ENCODE measurements at regions not wholly inside any gene's neighbourhood (a gene's known extent, or its start where the extent isn't known, plus 50 kb on each side); places are given as distances from the start of the nearest gene placed in this dataset.
"Not testable (repeated sequence)": the region's sequence is repeated elsewhere in the genome, so short reads cannot be mapped to it uniquely, and the experiment has no call there.

DNA sequence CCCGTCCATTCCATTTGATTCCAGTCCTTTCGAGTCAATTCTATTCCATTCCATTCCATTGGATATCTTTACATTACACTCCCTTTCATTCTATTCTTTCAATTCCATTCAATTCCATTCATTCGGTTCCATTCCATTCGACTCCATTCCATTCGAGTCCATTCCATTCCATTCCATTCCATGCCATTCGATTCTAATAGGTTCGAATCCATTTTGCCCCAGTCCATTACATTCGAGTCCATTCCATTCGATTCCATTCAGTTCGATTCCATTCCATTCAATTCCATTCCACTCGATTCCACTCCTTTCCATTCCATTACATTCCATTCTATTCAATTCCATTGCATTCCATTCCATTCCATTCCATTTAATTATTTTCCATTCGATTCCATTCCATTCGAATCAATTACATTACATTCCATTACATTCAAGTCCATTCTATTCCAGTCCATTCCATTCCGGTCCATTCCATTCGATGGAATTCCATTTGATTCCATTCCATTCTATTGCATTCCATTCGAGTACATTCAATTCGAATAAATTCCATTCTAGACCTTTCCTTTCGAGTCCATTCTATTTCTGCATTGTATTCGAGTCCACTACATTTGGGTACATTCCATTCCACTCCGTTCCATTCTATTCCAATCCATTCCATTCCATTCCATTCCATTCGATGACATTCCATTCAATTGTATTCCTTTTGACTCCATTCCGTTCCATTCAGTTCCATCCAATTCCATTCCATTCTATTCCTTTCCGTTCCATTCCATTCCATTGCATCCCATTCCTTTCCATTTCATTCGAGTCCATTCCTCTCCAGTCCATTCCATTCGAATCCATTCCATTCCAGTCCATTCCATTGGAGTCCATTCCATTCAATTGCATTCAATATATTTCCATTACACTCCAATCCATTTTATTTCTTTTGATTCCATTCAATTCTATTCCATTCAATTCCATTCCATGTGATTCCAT lies 2604.8 kb upstream of the TPTE start:
- DNase-seq, result no peak

DNA sequence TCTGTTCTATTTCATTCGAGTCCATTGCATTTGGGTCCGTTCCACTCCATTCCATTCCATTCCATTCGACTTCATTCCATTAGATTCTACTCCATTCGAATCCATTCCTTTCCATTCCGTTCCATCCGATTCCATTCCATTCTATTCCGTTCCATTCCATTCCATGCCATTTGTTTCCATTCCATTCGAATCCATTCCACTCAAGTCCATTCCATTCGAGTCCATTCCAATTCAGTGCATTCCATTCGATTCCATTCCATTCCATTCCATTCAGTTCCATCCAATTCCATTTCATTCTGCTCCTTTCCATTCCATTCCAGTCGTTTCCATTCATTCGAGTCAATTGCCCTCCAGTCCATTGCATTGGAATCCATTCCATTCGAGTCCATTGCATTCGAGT lies 2603.7 kb upstream of the TPTE start:
- DNase-seq, result peak; percentile 17

DNA sequence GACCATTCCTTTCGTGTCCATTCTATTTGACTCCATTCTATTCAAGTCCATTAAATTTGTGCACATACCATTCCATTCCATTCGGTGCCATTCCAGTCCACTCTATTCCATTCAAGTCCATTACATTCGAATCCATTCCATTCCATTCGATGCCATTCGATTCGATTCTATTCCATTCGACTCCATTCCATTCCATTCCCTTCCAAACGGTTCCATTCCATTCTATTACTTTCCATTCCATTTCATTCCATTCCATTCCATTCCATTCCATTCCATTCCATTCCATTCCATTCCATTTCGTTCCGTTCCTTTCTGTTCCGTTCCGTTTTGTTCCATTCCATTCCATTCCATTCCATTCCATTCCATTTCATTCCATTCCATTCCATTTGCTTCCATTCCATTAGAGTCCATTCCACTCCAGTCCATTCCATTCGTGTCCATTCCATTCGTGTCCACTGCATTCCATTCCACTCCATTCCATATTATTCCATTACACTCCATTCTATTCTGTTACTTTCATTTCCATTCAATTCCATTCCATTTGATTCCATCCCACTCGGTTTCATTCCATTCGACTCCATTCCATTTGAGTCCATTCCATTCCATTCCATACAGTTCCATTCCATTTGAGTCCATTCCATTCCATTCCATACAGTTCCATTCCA lies 2595.3 kb upstream of the TPTE start:
- peak; percentile 9 for DNase-seq

DNA sequence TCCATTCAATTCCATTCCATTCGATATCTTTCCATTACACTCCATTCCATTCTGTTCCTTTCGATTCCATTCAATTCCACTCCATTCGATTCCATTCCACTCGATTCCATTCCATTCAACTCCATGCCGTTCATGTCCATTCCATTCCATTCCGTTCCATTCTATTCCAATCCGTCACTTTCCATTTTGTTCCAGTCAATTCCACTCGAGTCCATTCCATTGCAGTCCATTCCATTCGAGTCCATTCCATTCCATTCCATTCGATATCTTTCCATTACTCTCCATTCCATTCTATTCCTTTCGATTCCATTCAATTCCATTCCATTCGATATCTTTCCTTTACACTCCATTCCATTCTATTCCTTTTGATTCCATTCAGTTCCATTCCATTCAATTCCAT lies 2592.9 kb upstream of the TPTE start:
- not testable (repeated sequence) for DNase-seq

DNA sequence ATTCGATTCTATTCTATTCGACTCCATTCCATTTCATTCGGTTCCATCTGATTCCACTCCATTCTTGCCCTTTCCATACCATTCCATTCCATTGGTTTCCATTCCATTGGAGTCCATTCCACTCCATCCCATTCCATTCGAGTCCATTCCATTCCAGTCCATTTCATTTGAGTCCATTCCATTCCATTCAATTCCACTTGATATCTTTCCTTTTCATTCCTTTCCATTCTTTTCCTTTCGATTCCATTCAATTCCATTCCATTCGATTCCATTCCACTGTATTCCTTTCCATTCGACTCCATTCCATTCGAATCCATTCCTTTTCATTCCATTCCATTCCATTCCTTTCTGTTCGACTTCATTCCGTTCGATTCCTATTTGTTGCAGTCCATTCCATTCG lies 2591.8 kb upstream of the TPTE start:
- not testable (repeated sequence) for DNase-seq

DNA sequence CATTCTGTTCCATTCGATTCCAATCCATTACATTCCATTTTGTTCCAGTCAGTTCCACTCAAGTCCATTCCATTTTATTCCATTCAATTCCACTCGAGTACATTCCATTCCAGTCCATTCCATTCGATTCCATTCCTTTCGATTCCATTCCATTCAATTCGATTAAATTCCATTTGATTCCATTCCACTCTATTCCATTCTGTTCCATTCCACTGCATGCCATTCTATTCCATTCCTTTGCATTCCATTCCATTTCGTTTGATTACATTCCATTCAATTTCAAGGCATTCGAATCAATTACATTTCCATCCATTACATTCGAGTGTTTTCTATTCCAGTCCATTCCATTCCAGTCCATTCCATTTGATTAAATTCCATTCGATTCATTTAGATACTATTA lies 2590.9 kb upstream of the TPTE start:
- not testable (repeated sequence) for DNase-seq

DNA sequence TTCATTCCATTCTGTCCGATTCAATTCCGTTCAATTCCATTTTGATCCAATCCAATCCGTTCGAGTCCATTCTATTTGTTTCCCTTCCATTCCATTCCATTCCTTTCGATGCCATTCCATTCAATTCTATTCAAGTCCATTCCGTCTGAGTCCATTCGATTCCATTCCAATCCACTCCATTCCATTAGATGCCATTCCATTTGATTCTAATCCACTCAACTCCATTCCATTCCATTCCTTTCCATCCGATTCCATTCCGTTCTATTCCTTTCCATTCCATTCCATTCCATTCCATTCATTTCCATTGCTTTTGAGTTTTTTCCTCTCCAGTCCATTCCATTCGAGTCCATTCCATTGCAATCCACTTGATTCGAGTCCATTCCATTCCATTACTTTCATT lies 2589.3 kb upstream of the TPTE start:
- not testable (repeated sequence) for DNase-seq

DNA sequence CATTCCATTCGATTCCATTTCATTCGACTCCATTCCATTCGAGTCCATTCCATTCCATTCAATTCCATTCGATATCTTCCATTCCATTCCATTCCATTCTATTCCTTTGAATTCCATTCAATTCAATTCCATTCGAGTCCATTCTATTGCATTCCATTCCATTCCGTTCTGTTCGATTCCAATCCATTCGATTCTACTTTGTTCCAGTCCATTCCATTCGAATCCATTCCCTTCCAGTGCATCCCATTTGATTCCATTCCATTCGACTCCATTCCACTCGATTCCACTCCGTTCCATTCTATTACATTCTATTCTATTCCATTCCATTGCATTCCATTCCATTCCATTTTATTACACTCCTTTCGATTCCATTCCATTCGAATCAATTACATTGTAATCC lies 2588.5 kb upstream of the TPTE start:
- not testable (repeated sequence) for DNase-seq

DNA sequence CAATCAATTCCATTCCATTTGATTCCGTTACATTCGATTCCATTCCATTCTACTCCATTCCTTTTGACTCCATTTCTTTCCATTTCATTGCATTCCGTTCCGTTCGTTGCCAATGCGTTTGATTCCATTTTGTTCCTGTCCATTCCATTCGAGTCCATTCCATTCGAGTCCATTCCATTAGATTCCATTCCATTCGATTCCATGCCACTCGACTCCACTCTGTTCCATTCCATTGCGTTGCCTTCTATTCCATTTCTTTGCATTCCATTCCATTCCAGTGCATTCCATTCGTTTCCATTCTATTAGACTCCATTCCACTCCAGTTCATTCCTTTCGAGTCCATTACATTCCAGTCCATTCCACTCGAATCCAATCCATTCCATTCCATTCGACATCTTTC lies 2587.5 kb upstream of the TPTE start:
- DNase-seq, result no peak

DNA sequence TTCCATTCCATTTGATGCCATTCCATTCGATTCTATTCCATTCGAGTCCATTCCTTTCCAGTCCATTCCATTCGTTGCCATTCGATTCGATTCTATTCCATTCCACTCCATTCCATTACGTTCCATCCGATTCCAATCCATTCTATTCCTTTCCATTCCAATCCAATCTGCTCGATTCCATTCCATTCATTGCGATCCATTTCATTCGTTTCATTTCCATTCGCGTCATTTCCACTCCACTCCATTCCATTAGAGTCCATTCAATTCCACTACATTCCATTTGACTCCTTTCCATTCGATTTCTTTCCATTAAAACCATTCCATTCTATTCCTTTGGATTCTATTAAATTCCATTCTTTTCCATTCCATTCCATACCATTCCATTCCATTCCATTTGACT lies 2584.1 kb upstream of the TPTE start:
- not testable (repeated sequence) for DNase-seq

DNA sequence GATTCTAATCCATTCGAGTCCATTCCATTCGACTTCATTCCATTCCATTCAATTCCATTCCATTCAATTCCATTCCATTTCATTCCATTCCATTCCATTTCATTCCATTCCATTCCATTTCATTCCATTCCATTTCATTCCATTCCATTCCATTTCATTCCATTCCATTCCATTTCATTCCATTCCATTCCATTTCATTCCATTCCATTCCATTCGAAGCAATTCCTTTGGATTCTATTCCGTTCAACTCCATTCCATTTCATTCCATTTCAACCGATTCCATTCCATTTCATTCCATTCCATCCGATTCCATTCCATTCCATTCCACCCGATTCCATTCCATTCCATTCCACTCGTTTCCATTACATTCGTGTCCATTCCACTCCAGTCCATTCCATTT lies 2583.2 kb upstream of the TPTE start:
- not testable (repeated sequence) for DNase-seq

DNA sequence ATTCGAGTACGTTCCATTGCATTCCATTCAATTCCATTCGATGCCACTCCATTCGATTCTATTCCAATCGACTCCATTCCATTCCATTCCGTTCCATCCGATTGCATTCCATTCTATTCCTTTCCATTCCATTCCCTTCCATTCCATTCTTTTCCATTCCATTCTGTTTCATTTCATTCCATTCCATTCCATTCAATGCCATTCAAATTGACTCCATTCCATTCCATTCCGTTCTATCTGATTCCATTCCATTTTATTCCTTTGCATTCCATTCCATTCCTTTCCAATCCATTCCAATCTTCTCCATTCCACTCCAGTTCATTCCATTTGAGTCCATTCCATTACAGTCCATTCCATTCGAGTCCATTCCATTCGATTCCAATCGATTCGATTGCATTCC lies 2580.0 kb upstream of the TPTE start:
- not testable (repeated sequence) for DNase-seq

DNA sequence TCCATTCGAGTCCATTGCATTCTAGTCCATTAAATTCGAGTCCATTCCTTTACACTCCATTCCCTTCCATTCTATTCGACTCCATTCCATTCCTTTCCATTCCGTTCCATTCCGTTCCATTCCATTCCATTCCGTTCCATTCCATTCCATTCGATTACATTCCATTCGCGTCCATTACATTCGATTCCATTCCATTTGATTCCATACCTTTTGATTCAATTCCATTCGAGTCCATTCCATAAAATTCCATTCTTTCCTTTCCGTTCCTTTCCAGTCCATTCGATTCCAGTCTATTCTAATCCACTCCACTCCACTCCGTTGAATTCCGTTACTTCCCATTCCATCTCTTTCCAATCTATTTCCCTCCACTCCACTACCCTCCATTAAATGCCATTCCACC lies 2579.2 kb upstream of the TPTE start:
- DNase-seq, result not testable (repeated sequence)

DNA sequence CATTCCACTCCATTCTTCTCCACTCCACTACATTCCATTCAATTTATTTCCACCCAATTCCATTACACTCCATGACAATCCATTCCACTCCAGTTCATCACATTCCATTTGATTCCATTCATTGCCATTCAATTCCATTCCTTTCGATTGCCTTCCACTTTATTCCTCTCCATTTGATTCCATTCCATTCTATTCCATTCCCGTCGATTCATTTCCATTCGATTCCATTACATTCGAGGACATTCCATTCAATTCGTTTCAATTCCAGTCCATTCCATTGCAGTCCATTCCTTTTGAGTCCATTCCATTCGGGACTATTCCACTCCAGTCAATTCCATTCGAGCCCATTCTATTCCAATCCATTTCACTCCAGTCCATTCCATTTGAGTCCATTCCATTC lies 2577.8 kb upstream of the TPTE start:
- DNase-seq, result not testable (repeated sequence)

DNA sequence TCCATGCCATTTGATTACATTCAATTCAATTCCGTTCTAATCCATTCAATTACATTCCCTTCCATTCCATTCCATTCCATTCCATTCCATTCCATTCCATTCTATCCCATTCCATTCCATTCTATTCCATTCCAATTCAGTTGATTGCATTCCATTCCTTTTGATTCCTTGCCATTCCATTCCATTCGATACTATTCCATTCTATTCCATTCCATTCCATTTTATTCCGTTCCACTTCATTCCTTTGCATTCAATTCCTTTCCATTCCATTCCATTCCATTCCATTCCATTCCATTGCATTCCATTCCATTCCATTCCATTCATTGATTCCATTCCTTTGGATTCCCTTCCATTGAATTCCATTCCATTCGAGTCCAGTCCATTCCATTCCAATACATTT lies 2574.0 kb upstream of the TPTE start:
- DNase-seq, result no peak

DNA sequence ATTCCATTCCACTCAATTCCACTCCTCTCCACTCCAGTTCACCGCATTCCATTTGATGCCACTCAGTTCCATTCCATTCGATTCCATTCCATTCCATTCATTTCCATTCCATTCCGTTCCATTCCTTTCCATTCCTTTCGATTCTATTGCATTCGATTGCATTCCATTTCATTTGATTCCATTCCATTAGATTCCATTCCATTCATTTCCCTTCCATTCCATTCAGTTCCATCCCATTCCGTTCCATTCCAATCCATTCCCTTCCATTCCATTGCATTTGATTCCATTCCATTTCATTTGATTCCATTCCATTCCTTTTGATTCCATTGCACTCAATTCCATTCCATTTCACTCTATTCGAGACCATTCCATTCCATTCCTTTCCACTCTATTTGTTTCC lies 2572.7 kb upstream of the TPTE start:
- not testable (repeated sequence) for DNase-seq

DNA sequence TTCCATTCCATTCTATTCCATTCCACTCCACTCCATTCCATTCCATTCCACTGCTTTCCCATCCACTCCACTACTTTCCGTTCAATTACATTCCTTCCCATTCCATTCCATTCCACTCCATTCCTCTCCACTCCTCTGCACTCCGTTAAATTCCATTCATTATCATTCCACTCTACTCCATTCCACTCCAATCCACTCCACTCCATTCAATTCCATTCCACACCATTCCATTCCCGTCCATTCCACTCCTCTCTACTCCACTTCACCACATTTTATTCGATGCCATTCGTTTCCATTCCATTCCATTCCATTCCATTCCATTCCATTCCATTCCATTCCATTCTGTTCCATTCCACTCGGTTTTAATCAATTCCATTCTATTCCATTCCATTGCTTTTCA lies 2571.5 kb upstream of the TPTE start:
- DNase-seq, result not testable (repeated sequence)

DNA sequence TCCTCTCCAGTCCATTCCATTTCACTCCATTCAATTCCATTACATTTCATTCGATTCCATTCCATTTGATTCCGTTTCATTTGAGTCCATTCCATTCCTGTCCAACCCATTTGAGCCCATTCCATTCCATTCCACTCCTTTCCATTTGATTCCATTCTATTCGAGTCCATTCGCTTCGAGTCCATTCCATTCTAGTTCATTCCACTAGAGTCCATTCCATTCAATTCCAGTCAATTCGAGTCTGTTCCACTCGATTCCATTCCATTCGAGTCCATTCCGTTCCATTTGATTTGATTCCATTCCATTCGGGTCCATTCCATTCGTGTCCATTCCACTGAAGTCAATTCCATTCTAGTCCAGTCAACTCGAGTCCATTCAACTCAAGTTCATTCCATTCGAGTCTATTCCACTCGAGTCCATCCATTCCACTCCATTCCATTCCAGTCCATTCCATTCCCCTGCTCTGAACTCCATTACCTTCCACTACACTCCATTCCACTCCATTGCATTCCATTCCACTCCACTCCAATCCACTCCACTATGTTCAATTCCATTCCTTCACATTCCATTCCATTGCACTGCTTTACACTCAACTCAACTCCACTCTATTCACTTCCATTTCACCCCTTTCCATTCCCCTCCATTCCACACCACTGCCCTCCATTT lies 2569.4 kb upstream of the TPTE start:
- DNase-seq, result no peak

DNA sequence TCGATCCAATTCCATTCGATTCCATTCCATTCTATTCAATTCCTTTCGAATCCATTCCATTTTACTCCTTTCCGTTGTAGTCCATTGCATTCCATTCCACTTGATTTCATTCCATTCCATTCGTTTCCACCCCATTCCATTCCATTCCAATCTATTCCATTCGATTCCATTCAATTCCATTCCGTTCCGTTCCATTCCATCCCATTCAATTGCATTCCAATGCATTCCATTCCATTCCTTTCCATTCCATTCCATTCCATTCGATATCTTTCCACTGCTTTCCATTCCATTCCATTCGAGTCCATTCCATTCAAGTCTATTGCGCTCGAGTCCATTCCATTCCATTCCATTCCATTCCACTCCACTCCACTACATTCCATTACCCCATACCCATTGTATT lies 2568.7 kb upstream of the TPTE start:
- no peak for DNase-seq

DNA sequence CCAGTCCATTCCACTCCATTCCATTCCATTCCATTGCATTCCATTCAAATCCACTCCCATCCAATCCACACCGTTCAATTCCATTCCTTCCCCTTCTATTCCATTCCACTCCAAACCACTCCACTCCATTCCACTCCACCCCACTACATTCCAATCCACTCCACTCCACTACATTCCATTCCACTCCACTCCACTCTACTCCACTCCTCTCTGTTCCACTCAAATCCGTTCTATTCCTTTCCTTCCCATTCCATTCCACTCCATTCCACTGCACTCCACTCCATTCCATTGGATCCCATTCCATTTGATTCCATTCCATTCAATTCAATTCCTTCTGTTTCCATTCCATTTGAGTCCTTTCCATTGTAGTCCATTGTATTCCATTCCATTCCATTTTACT lies 2568.3 kb upstream of the TPTE start:
- no peak for DNase-seq

DNA sequence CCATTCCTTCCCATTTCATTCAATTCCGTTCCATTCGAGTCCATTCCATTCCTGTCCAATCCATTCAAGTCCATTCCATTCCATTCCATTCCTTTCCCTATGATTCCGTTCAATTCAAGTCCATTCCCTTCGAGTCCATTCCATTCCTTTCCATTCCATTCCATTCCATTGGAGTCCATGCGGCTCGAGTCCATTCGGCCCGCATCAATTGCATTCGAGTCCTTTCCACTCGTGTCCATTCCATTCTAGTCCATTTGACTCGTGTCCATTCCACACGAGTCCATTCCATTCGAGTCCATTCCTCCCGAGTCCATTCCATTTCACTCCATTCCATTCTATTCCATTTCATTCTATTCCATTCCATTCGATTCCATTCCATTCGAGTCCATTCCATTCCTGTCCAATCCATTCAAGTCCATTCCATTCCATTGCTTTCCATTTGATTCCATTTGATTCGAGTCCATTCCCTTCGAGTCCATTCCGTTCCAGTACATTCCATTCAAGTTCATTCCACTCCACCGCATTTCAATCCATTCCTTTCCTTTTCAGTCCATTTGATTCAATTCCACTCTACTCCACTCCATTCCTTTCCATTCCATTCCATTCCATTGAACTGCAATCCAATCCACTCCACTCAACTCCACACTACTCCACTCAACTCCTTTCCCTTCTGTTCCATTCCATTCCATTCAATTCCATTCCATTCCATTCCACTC lies 2565.9 kb upstream of the TPTE start:
- DNase-seq, result not testable (repeated sequence)

DNA sequence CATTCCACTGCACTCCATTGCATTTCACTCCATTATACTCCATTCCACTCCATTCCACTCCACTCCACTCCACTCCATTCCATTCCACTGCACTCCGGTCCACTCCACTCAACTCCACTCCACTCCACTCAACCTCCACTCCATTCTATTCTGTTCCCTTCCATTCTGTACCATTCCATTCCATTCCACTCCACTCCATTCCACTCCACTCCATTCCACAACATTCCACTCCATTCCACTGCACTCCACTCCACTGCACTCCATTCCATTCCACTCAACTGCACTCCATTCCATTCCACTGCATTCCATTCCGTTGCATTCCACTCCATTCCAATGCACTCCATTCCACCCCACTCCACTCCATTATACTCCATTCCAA lies 2565.3 kb upstream of the TPTE start:
- DNase-seq, result not testable (repeated sequence)

All from fibroblast of skin of right quadriceps (primary cell).